ENCODE measurements at regions not wholly inside any gene's neighbourhood (a gene's known extent, or its start where the extent isn't known, plus 50 kb on each side); places are given as distances from the start of the nearest gene placed in this dataset.

DNA sequence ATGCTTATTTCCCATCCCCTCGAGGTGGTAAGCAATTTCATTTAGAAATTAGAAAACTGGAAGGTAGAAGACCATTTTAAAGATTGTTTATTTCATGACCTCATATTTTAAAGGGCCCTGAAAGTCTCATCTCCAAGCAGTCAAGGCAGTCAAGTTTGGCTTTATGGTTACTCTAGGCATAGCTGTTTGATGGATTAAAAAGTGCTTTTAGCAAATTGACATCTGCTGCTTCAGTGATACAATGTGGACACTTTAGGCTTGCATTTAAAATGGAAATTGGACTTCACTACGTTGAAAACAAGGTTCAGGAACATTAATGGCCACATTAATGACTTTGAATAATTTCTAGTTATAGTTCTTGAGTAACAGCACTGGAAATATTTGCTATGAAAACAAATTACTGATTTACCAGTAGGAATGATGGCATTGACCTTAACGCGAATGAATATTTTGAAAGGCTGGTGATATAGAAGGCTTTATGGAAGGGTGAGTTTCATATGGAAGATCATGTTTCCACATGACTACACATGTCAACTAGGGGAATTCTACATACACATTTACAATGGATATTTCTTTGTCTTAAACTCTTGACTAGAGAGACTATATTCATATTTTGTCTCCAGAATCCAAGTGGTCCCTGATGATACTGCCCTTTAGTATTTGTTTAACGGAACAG lies 873.5 kb downstream of the JRKL start:
- no peak for DNase-seq
- TF ChIP-seq POLR2A (IDR thresholded peaks at IDR 0.05), result no peak
- no peak for TF ChIP-seq CTCF (IDR thresholded peaks at IDR 0.05)
- Histone ChIP-seq H3K9me3 (no peaks in the 10 kb centered on the region), H3K36me3 (no peaks in the 10 kb centered on the region), H3K4me3 (replicated peaks in 1 of 3) (no peak overlapping the region), H3K4me1 (no peaks in the 10 kb centered on the region), H3K27me3 (no peaks in the 10 kb centered on the region), H3K27ac (no peak overlapping the region)
- WGBS, 2 donors, result 85 to 86% methylated on average over 5 of the region's 5 CpGs
- intact Hi-C loops (cut with DNase I), result no loop called here

DNA sequence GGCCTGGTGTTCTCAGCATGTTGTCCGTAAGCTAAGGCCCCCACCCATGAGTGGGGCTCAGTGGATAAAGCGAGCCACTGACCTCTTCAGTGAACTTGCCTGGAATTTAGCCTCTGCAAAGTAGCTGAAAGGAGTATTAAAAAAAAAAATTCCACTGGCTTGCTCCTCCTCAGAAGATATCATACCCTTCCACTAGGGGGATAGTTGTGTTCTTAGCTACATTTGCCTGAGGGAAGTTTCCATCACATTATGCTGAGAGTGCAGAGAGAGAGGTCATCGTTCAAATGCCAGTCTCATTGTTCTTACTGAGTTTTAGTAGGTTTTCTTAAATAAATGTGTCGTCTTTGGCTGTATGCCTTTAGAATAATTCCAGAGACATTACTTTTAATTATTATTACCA lies 879.7 kb downstream of the JRKL start:
- intact Hi-C loops (cut with DNase I), result no loop called here
- H3K4me3 ChIP-seq (replicated peaks in 1 of 3), result no peak overlapping the region
- no peaks in the 10 kb centered on the region for H3K9me3 ChIP-seq
- no peaks in the 10 kb centered on the region for H3K36me3 ChIP-seq
- DNase-seq, result no peak
- no peak overlapping the region for H3K27ac ChIP-seq
- no peaks in the 10 kb centered on the region for H3K4me1 ChIP-seq
- WGBS, 2 donors, result 66 to 68% methylated on average over 4 of the region's 4 CpGs
- TF ChIP-seq CTCF (IDR thresholded peaks at IDR 0.05) (no peak), POLR2A (IDR thresholded peaks at IDR 0.05) (no peak)
- H3K27me3 ChIP-seq, result no peaks in the 10 kb centered on the region

DNA sequence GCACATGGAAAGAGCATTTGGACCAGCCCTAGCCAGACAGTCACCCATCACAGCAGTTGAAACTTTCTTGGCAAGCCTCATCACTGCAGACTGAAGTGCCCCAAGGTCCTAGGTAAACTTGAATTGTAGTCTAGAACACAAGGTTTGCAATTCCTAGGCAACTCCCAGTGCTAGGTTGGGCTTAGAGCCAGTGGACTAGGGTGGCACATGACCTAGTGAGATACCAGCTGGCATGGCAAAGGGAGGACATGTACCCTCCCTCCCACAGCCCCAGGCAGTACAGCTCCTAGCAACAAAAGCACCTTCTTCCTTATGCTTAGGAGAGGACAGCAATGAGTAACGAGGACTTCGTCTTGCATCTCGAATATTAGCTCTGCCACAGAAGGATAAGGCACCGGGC lies 889.5 kb downstream of the JRKL start:
- WGBS, 2 donors, result 94 to 100% methylated on average over 4 of the region's 4 CpGs
- Histone ChIP-seq H3K27me3 (no peaks in the 10 kb centered on the region), H3K4me1 (no peaks in the 10 kb centered on the region), H3K27ac (no peak overlapping the region), H3K4me3 (replicated peaks in 1 of 3) (no peak overlapping the region), H3K9me3 (no peaks in the 10 kb centered on the region), H3K36me3 (no peaks in the 10 kb centered on the region)
- intact Hi-C loops (cut with DNase I), result no loop called here
- TF ChIP-seq POLR2A (IDR thresholded peaks at IDR 0.05), result no peak
- TF ChIP-seq CTCF (IDR thresholded peaks at IDR 0.05), result no peak
- no peak for DNase-seq

- no peaks in the 10 kb centered on the region for H3K9me3 ChIP-seq
- no peak overlapping the region for H3K27ac ChIP-seq
- DNase-seq, result no peak
- 85 to 88% methylated on average over 2 of the region's 2 CpGs for WGBS, 2 donors
- H3K4me3 ChIP-seq (replicated peaks in 1 of 3), result no peak overlapping the region
- H3K27me3 ChIP-seq, result no peaks in the 10 kb centered on the region
- H3K36me3 ChIP-seq, result no peaks in the 10 kb centered on the region
- intact Hi-C loops (cut with DNase I), result no loop called here
- H3K4me1 ChIP-seq, result no peaks in the 10 kb centered on the region
- TF ChIP-seq CTCF (IDR thresholded peaks at IDR 0.05) (no peak), POLR2A (IDR thresholded peaks at IDR 0.05) (no peak)
Measured at GRCh38 chr11:97280347-97280746, 890.5 kb downstream of the JRKL start.

- TF ChIP-seq POLR2A (IDR thresholded peaks at IDR 0.05) (no peak), CTCF (IDR thresholded peaks at IDR 0.05) (no peak)
- 88 to 90% methylated on average over 2 of the region's 2 CpGs for WGBS, 2 donors
- DNase-seq, result no peak
- Histone ChIP-seq H3K27me3 (no peaks in the 10 kb centered on the region), H3K36me3 (no peaks in the 10 kb centered on the region), H3K4me3 (replicated peaks in 1 of 3) (no peak overlapping the region), H3K27ac (no peak overlapping the region), H3K4me1 (no peaks in the 10 kb centered on the region), H3K9me3 (no peaks in the 10 kb centered on the region)
- intact Hi-C loops (cut with DNase I), result no loop called here
Measured at GRCh38 chr11:97289823-97290222, 900.0 kb downstream of the JRKL start.
